Kidney (tissue), 13 donors: ENCODE measurements at regions not wholly inside any gene's neighbourhood (a gene's known extent, or its start where the extent isn't known, plus 50 kb on each side); places are given as distances from the start of the nearest gene placed in this dataset.

Source experiments
- DNase-seq, 5 donors: peaks; one replicate each; pipeline ENCODE4 v3.0.0-alpha.2; 2013 to 2020
- FAIRE-seq: peaks from 2 replicates; lab custom pipeline; 2012; peaks lifted over from hg19 to GRCh38; lab: Jason Lieb, UNC
- H3K27ac ChIP-seq, 2 donors: one replicate each; pipeline ENCODE4 v1.7.0; 2013; ENCODE audit warnings: low read depth in 2 of 2, low read length in 2 of 2, inconsistent platforms in 1 of 2
- H3K27me3 ChIP-seq: one replicate; pipeline ENCODE4 v1.7.1; 2013; ENCODE audit warnings: low read length, inconsistent platforms; ENCODE audit not compliant: control insufficient read depth, insufficient read depth
- H3K36me3 ChIP-seq, 3 donors: one replicate each; pipeline versions ENCODE4 v1.7.0 to v1.7.1; 2013; ENCODE audit warnings: low read length in 3 of 3, control low read depth in 1 of 3, inconsistent platforms in 1 of 3; ENCODE audit not compliant: insufficient read depth in 3 of 3, control insufficient read depth in 2 of 3
- H3K4me1 ChIP-seq, 3 donors: one replicate each; pipeline versions ENCODE4 v1.7.0 to v1.7.1; 2013; ENCODE audit warnings: low read length in 3 of 3, inconsistent platforms in 1 of 3, low read depth in 1 of 3; ENCODE audit not compliant: control insufficient read depth in 2 of 3, insufficient read depth in 2 of 3
- H3K4me3 ChIP-seq, 3 donors: one replicate each; pipeline versions ENCODE4 v1.7.0 to v1.8.1; 2013; ENCODE audit warnings: low read length in 3 of 3, control low read depth in 1 of 3, inconsistent platforms in 1 of 3
- H3K9ac ChIP-seq, 3 donors: one replicate each; pipeline versions ENCODE4 v1.7.0 to v1.7.1; 2013; ENCODE audit warnings: low read length in 3 of 3, control low read depth in 1 of 3, inconsistent platforms in 1 of 3
- H3K9me3 ChIP-seq, 3 donors: one replicate each; pipeline versions ENCODE4 v1.7.0 to v1.7.1; 2013; ENCODE audit warnings: low read length in 3 of 3, control low read depth in 1 of 3, inconsistent platforms in 1 of 3; ENCODE audit not compliant: control insufficient read depth in 2 of 3, insufficient read depth in 1 of 3
- intact Hi-C: fragments of 100-400 bp; cut with DNase I; formaldehyde crosslinking; loops from one replicate; pipeline ENCODE4 v1.11.1; 2022
- TF ChIP-seq, protein P1 (sequence below): IDR thresholded peaks from 3 replicates; pipeline ENCODE4 v1.5.1; 2012; ENCODE audit warnings: mild to moderate bottlenecking, moderate library complexity, borderline replicate concordance; ENCODE audit not compliant: insufficient read depth; ENCODE audit errors: extremely low read depth
- donor health status: control.
- donor health status: control.
- donor health status: control.
- donor health status: control.
- donor health status: control.
- donor health status: DM: yes; HTN: yes; CAD: no.
- donor health status: Normal renal cell carcinoma (clear cell type).

DNA sequence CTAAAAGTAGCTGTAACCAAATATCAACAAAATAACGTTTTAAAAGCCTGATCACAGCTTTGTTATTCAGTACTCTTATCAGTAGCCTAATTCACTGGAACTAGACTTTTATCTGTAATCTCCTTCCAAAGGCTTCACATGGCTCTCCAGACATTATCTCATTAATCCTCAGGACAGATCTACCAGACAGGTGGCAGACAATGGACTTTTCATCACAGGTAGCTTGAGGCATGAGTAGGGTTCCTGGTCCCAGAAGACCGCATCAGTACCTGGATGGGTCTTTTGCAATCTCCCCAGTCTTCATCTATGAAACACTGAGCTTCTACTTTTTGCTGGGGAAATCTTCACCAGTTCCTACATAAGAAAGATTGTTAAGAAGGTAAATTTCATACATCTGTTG lies 132.2 kb upstream of the FOXD3 start:
- Histone ChIP-seq H3K27ac (no peak overlapping the region), H3K9ac (no peak overlapping the region), H3K4me1 (no peaks in the 10 kb centered on the region), H3K36me3 (no peaks in the 10 kb centered on the region), H3K4me3 (no peak overlapping the region), H3K27me3 (no peaks in the 10 kb centered on the region), H3K9me3 (no peaks in the 10 kb centered on the region)
- DNase-seq (no peak), FAIRE-seq (no peak)
- intact Hi-C loops, result no loop called here
- TF ChIP-seq, protein P1, sequence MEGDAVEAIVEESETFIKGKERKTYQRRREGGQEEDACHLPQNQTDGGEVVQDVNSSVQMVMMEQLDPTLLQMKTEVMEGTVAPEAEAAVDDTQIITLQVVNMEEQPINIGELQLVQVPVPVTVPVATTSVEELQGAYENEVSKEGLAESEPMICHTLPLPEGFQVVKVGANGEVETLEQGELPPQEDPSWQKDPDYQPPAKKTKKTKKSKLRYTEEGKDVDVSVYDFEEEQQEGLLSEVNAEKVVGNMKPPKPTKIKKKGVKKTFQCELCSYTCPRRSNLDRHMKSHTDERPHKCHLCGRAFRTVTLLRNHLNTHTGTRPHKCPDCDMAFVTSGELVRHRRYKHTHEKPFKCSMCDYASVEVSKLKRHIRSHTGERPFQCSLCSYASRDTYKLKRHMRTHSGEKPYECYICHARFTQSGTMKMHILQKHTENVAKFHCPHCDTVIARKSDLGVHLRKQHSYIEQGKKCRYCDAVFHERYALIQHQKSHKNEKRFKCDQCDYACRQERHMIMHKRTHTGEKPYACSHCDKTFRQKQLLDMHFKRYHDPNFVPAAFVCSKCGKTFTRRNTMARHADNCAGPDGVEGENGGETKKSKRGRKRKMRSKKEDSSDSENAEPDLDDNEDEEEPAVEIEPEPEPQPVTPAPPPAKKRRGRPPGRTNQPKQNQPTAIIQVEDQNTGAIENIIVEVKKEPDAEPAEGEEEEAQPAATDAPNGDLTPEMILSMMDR, result no peak

DNA sequence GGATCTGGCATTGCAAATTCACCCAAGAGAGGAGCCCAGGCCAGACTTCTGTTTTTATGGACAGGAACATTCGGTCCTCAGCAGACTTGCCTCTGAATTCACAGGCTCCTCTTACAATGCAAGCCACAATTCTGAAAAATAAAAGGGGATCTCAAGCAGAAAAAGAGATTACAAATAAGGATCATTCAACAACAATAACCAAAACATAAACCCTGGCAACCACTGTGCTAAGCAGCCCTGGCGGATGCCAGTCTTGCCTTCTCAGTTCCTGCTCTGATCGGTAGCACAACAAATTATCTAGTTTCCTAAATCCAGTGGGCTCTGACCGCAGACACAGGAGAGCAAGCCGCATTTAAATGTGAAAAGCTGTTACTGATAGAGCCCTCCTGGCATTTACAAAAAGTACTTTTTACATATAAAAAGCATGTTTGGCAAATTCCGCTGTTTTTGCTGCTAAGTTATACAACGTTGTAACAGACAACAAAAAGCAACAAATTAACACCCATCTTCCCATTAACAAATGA lies 123.4 kb upstream of the FOXD3 start:
- Histone ChIP-seq H3K9me3 (no peaks in the 10 kb centered on the region), H3K27me3 (no peaks in the 10 kb centered on the region), H3K9ac (no peak overlapping the region), H3K4me1 (no peaks in the 10 kb centered on the region), H3K36me3 (no peaks in the 10 kb centered on the region), H3K27ac (no peak overlapping the region), H3K4me3 (no peak overlapping the region)
- DNase-seq, result no peak
- TF ChIP-seq, protein P1, result no peak
- FAIRE-seq, result no peak
- intact Hi-C loops, result no loop called here

GRCh38 chr1:63199706-63200335 lies 122.5 kb upstream of the FOXD3 start:
- H3K9me3 ChIP-seq, result no peaks in the 10 kb centered on the region
- intact Hi-C loops, result no loop called here
- no peaks in the 10 kb centered on the region for H3K27me3 ChIP-seq

More at GRCh38 chr1:63199706-63200335, 122.5 kb upstream of the FOXD3 start:
- Histone ChIP-seq H3K36me3 (no peaks in the 10 kb centered on the region), H3K9ac (no peak overlapping the region), H3K4me3 (no peak overlapping the region), H3K4me1 (no peaks in the 10 kb centered on the region), H3K27ac (no peak overlapping the region)
- DNase-seq (peak in 1 of 5 donors; percentile 0), FAIRE-seq (no peak)
- TF ChIP-seq, protein P1, result no peak
